SK-N-SH treated with all-trans-retinoic acid at 6 μM for 48 hours (cell line): ENCODE measurements at regions not wholly inside any gene's neighbourhood (a gene's known extent, or its start where the extent isn't known, plus 50 kb on each side); places are given as distances from the start of the nearest gene placed in this dataset.

Experiments used
- ATAC-seq: fragments of 200-7000 bp; cut with Tn5 transposase; 3 replicates; pipeline ENCODE4 v1.9.1; 2020; ENCODE audit warnings: mild to moderate bottlenecking, moderate library complexity
- ARNTL ChIP-seq: fragments of 450-650 bp; formaldehyde crosslinking; IDR thresholded peaks from 2 replicates; pipeline ENCODE4 v1.5.0; 2020; ENCODE audit warnings: low read depth, mild to moderate bottlenecking, moderate library complexity, borderline replicate concordance
- CSDC2 ChIP-seq: fragments of 250-450 bp; sonication (Bioruptor Pico); IDR thresholded peaks from 2 replicates; pipeline ENCODE4 v1.5.0; 2020; ENCODE audit warnings: mild to moderate bottlenecking, moderate library complexity
- ESRRG ChIP-seq: fragments of 250-450 bp; sonication (Bioruptor Pico); IDR thresholded peaks from 2 replicates; pipeline ENCODE4 v1.6.1; 2021; ENCODE audit warnings: mild to moderate bottlenecking
- GLIS3 ChIP-seq: fragments of 250-450 bp; sonication (Bioruptor Pico); IDR thresholded peaks from 2 replicates; pipeline ENCODE4 v1.5.0; 2020; ENCODE audit warnings: mild to moderate bottlenecking, moderate library complexity
- POU6F1 ChIP-seq: fragments of 250-450 bp; sonication (Bioruptor Pico); IDR thresholded peaks from 2 replicates; pipeline ENCODE4 v1.8.0; 2021; ENCODE audit warnings: low read depth, mild to moderate bottlenecking, moderate library complexity, borderline replicate concordance
- RARB ChIP-seq: fragments of 250-450 bp; sonication (Bioruptor Pico); IDR thresholded peaks from 2 replicates; pipeline ENCODE4 v1.8.0; 2021; ENCODE audit warnings: mild to moderate bottlenecking, moderate library complexity
- SNAI2 ChIP-seq: fragments of 250-450 bp; sonication (Bioruptor Pico); IDR thresholded peaks from 2 replicates; pipeline ENCODE4 v1.5.0; 2020; ENCODE audit warnings: mild to moderate bottlenecking, moderate library complexity
- TCF4 ChIP-seq: fragments of 250-450 bp; sonication (Bioruptor Pico); IDR thresholded peaks from 2 replicates; pipeline ENCODE4 v1.8.0; 2021; ENCODE audit warnings: mild to moderate bottlenecking, moderate library complexity, borderline replicate concordance
- TOX ChIP-seq: fragments of 250-450 bp; sonication (Bioruptor Pico); IDR thresholded peaks from 2 replicates; pipeline ENCODE4 v1.8.0; 2021; ENCODE audit warnings: mild to moderate bottlenecking, moderate library complexity, borderline replicate concordance
- ZFP3 ChIP-seq: fragments of 250-450 bp; sonication (Bioruptor Pico); IDR thresholded peaks from 2 replicates; pipeline ENCODE4 v1.5.0; 2020; ENCODE audit warnings: mild to moderate bottlenecking, moderate library complexity
- ZFP30 ChIP-seq: fragments of 450-650 bp; formaldehyde crosslinking; IDR thresholded peaks from 2 replicates; pipeline ENCODE4 v1.5.0; 2022; ENCODE audit warnings: mild to moderate bottlenecking, moderate library complexity
- ZNF565 ChIP-seq: fragments of 450-650 bp; formaldehyde crosslinking; conservative IDR thresholded peaks from 2 replicates; pipeline ENCODE4 v1.5.0; 2020; ENCODE audit warnings: low read depth, mild to moderate bottlenecking, moderate library complexity
- ZNF70 ChIP-seq: fragments of 450-650 bp; formaldehyde crosslinking; IDR thresholded peaks from 2 replicates; pipeline ENCODE4 v1.5.0; 2020; ENCODE audit warnings: mild to moderate bottlenecking, moderate library complexity
- ZNF8 ChIP-seq: fragments of 450-650 bp; formaldehyde crosslinking; IDR thresholded peaks from 2 replicates; pipeline ENCODE4 v1.5.0; 2020; ENCODE audit warnings: mild to moderate bottlenecking, moderate library complexity
- TF ChIP-seq, protein P1 (sequence below): fragments of 250-450 bp; sonication (Bioruptor Pico); IDR thresholded peaks from 2 replicates; pipeline ENCODE4 v1.5.1; 2020; ENCODE audit warnings: low read depth, mild to moderate bottlenecking, moderate library complexity
- TF ChIP-seq, protein P2 (sequence below): fragments of 250-450 bp; sonication (Bioruptor Pico); IDR thresholded peaks from 2 replicates; pipeline ENCODE4 v1.5.0; 2020; ENCODE audit warnings: mild to moderate bottlenecking, moderate library complexity
- TF ChIP-seq, protein P3 (sequence below): fragments of 250-450 bp; sonication (Bioruptor Pico); IDR thresholded peaks from 2 replicates; pipeline ENCODE4 v1.8.0; 2020; ENCODE audit warnings: mild to moderate bottlenecking, moderate library complexity, borderline replicate concordance

DNA sequence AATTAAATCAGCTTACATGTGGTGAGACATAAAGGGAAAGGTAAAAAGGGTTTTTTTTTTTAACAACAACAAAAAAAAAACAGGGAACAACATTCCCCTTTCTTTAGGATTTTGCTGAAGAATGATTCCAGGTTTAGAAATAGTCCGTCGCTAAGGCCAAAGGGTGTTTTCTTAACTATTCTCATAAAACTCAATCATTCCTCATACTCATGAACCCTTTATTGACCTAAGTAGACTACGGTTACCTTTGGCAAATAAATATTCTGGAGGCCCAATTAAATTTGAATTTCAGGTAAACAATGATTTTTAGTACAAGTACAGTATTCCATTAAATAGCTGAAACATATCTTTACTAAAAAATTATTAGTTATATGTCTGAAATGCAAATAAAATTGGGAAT lies 55.6 kb upstream of the CCNG1 start:
- TF ChIP-seq ESRRG (CRISPR knock-in tag): no peak
- TF ChIP-seq, protein P1, sequence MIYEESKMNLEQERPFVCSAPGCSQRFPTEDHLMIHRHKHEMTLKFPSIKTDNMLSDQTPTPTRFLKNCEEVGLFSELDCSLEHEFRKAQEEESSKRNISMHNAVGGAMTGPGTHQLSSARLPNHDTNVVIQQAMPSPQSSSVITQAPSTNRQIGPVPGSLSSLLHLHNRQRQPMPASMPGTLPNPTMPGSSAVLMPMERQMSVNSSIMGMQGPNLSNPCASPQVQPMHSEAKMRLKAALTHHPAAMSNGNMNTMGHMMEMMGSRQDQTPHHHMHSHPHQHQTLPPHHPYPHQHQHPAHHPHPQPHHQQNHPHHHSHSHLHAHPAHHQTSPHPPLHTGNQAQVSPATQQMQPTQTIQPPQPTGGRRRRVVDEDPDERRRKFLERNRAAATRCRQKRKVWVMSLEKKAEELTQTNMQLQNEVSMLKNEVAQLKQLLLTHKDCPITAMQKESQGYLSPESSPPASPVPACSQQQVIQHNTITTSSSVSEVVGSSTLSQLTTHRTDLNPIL (CRISPR knock-in tag): no peak
- TF ChIP-seq RARB: no peak
- no peak for TF ChIP-seq TOX (CRISPR knock-in tag)
- TF ChIP-seq, protein P2, sequence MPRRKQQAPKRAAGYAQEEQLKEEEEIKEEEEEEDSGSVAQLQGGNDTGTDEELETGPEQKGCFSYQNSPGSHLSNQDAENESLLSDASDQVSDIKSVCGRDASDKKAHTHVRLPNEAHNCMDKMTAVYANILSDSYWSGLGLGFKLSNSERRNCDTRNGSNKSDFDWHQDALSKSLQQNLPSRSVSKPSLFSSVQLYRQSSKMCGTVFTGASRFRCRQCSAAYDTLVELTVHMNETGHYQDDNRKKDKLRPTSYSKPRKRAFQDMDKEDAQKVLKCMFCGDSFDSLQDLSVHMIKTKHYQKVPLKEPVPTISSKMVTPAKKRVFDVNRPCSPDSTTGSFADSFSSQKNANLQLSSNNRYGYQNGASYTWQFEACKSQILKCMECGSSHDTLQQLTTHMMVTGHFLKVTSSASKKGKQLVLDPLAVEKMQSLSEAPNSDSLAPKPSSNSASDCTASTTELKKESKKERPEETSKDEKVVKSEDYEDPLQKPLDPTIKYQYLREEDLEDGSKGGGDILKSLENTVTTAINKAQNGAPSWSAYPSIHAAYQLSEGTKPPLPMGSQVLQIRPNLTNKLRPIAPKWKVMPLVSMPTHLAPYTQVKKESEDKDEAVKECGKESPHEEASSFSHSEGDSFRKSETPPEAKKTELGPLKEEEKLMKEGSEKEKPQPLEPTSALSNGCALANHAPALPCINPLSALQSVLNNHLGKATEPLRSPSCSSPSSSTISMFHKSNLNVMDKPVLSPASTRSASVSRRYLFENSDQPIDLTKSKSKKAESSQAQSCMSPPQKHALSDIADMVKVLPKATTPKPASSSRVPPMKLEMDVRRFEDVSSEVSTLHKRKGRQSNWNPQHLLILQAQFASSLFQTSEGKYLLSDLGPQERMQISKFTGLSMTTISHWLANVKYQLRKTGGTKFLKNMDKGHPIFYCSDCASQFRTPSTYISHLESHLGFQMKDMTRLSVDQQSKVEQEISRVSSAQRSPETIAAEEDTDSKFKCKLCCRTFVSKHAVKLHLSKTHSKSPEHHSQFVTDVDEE (CRISPR knock-in tag): no peak
- TF ChIP-seq, protein P3, sequence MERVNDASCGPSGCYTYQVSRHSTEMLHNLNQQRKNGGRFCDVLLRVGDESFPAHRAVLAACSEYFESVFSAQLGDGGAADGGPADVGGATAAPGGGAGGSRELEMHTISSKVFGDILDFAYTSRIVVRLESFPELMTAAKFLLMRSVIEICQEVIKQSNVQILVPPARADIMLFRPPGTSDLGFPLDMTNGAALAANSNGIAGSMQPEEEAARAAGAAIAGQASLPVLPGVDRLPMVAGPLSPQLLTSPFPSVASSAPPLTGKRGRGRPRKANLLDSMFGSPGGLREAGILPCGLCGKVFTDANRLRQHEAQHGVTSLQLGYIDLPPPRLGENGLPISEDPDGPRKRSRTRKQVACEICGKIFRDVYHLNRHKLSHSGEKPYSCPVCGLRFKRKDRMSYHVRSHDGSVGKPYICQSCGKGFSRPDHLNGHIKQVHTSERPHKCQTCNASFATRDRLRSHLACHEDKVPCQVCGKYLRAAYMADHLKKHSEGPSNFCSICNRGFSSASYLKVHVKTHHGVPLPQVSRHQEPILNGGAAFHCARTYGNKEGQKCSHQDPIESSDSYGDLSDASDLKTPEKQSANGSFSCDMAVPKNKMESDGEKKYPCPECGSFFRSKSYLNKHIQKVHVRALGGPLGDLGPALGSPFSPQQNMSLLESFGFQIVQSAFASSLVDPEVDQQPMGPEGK (CRISPR knock-in tag): no peak
- TF ChIP-seq ZNF70 (CRISPR knock-in tag): no peak
- no peak for ATAC-seq

DNA sequence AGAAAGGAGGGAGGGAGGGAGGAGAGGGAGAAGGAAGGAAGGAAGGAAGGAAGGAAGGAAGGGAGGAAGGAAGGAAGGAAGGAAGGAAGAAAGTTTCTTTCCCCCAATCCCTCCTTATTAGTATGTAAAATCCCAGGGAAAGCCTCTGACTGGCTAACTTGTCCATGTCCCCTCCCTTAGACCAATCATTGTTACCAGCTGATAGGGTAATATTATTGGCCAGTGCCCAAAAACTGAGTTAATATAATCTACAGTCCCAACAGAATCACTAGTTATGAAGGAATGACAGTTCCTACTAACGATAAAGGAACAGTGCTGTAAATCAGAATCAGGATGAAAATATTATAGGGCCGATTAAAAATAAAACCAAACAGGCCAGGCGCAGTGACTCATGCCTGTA lies 53.6 kb upstream of the CCNG1 start:
- TF ChIP-seq ZNF565 (CRISPR knock-in tag) (no peak), POU6F1 (CRISPR knock-in tag) (no peak), GLIS3 (no peak), SNAI2 (CRISPR knock-in tag) (no peak), ESRRG (CRISPR knock-in tag) (no peak), TOX (CRISPR knock-in tag) (no peak)
- TF ChIP-seq, protein P2 (CRISPR knock-in tag): no peak
- TF ChIP-seq, protein P3 (CRISPR knock-in tag): no peak
- TF ChIP-seq, all 23 proteins: peak for 0
- ATAC-seq: no peak

DNA sequence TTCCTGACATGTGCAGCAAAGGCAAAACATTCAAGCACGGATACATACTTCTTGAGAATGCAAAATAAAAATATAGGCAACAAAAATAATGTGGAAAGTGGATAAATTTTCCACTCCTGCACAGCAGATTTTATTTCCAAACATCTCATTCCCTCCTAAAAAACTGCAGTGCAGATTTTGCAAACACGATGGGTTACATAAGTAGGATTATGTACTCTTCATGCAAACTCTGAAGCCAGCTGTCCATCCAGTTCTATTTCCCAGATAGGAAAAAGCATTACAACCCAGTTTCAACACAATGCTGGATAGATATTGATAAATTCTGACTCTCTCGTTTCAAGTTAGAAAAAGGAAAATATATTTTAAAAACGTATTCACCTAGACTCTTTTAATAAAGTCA lies 52.7 kb upstream of the CCNG1 start:
- ATAC-seq: no peak
- TF ChIP-seq ARNTL (CRISPR knock-in tag): no peak
- TF ChIP-seq, all 23 proteins: peak for 0

DNA sequence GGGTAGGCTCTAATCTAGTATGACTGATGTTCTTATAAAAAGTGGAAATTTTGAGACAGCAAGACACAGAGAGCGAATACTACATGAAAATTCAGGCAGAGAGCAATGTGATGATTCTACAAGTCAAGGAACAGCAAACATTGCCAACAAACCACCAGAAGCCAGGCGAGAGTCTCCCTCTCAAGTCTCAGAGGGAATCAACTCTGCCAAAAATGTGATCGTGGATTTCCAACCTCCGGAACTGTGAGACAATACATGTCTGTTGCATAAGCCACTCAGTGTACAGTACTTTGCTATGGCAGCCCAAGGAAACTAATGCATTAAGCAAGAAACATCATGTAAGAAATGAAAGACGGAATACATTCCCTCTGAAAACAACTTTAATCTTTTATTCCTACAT lies 52.1 kb upstream of the CCNG1 start:
- ATAC-seq: no peak
- no peak for TF ChIP-seq ZFP3
- TF ChIP-seq ARNTL (CRISPR knock-in tag): no peak
- TF ChIP-seq ZFP30 (CRISPR knock-in tag): no peak
- no peak for TF ChIP-seq ZNF565 (CRISPR knock-in tag)
- TF ChIP-seq POU6F1 (CRISPR knock-in tag): no peak
- TF ChIP-seq TCF4 (CRISPR knock-in tag): no peak
- no peak for TF ChIP-seq ZNF8 (CRISPR knock-in tag)
- TF ChIP-seq CSDC2: no peak
